ENCODE measurements at regions not wholly inside any gene's neighbourhood (a gene's known extent, or its start where the extent isn't known, plus 50 kb on each side); places are given as distances from the start of the nearest gene placed in this dataset.

DNA sequence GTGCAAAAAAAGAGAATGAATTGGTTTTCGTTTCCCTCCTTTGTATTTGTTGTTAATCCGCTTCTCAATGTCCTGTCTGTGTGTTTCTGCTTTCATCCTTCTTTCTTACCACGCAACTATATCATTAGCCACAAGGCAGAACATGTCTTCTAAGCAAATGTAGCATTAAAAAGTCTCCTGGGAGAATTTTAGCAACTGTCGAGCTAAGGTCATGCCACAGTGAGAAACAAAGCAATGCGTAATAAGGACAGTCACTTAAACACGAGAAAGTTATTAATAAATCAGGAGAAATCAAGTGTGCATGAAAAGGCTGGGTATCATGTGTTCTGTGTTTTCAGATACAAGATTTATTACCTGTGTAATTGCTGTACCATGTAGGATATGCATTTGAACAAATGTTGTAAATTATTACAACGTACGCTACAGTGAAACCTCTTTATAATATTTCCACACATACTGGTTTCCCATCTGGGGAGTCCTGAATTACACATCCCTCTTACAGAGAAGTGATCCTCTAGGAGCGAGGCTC lies 890.8 kb downstream of the TRIML1 start:
- TF ChIP-seq, protein P1, sequence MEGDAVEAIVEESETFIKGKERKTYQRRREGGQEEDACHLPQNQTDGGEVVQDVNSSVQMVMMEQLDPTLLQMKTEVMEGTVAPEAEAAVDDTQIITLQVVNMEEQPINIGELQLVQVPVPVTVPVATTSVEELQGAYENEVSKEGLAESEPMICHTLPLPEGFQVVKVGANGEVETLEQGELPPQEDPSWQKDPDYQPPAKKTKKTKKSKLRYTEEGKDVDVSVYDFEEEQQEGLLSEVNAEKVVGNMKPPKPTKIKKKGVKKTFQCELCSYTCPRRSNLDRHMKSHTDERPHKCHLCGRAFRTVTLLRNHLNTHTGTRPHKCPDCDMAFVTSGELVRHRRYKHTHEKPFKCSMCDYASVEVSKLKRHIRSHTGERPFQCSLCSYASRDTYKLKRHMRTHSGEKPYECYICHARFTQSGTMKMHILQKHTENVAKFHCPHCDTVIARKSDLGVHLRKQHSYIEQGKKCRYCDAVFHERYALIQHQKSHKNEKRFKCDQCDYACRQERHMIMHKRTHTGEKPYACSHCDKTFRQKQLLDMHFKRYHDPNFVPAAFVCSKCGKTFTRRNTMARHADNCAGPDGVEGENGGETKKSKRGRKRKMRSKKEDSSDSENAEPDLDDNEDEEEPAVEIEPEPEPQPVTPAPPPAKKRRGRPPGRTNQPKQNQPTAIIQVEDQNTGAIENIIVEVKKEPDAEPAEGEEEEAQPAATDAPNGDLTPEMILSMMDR (IDR thresholded peaks at IDR 0.05; ENCODE audit: unreplicated experiment), result no peak
- H3K27ac Mint-ChIP-seq, result no peak overlapping the region
- no peak for DNase-seq (ENCODE audit: low spot score in 2 of 2, unreplicated experiment in 2 of 2)
- no peaks in the 10 kb centered on the region for H3K9me3 Mint-ChIP-seq
- H3K4me3 Mint-ChIP-seq, result no peak overlapping the region
- H3K4me1 Mint-ChIP-seq, result no peaks in the 10 kb centered on the region
- H3K36me3 Mint-ChIP-seq, result no peaks in the 10 kb centered on the region
- no peaks in the 10 kb centered on the region for H3K27me3 Mint-ChIP-seq (ENCODE audit: low read depth)

DNA sequence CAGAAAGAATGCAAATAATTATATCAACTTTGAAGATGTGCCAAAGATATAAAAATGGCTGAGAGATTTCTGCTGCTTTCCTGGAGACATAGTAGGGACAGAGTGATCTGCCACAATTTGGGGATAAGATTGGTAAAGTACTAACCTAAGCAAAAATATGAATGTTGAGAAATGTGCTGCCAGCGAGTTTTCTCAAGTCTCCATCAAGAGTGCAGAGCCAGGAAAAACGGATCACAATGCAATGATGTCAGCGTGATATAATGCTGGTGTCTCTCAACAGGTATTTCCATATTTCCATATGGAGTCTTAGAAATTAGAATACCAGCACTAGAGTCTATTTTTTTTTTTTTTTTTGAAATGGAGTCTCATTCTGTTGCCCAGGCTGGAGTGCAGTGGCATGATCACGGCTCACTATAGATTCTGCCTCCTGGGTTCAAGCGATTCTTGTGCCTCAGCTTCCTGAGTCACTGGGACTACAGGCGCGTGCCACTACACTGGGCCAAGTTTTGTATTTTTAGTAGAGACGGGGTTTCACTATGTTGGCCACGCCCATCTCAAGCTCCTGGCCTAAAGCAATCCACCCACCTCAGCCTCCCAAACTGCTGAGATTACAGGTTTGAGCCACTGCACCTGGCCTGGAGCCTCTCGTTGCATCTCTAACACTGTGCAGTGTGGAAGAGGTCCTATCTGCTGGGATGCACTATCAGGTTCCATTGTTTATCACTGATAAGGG lies 893.5 kb downstream of the TRIML1 start:
- H3K36me3 Mint-ChIP-seq, result no peaks in the 10 kb centered on the region
- peaks cover 5% of the 10 kb centered on the region for H3K9me3 Mint-ChIP-seq
- TF ChIP-seq, protein P1 (IDR thresholded peaks at IDR 0.05; ENCODE audit: unreplicated experiment), result no peak
- no peaks in the 10 kb centered on the region for H3K4me1 Mint-ChIP-seq
- no peak for DNase-seq (ENCODE audit: low spot score in 2 of 2, unreplicated experiment in 2 of 2)
- H3K4me3 Mint-ChIP-seq, result no peak overlapping the region
- no peaks in the 10 kb centered on the region for H3K27me3 Mint-ChIP-seq (ENCODE audit: low read depth)
- no peak overlapping the region for H3K27ac Mint-ChIP-seq

DNA sequence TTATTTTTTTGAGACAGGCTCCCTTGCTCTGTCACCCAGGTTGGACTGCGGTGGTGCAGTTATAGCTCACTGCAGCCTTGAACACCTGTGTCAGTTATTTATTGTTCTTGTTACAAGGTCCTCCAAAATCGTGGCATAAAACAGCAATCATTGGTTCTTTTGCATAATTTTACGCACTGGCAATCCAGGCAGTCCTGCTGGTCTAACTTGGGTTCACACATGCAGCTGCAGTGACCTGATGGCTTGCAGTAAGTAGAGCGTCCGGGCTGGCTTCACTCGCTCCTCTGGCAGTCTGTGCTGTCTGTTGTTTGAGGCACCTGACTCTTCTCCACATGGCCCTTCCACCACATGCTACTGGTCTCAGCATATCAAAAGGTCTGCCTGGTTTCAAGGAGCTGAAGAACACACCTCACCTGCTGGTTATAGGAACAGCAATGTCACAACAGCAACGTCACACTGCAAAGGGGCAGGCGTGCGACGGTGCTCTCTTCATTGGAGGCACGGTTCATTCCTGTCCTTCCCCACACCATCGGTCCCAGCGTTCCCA lies 894.6 kb downstream of the TRIML1 start:
- Mint-ChIP-seq H3K4me3 (no peak overlapping the region), H3K27me3 (ENCODE audit: low read depth) (no peaks in the 10 kb centered on the region), H3K36me3 (no peaks in the 10 kb centered on the region), H3K9me3 (peaks cover 5% of the 10 kb centered on the region), H3K27ac (no peak overlapping the region), H3K4me1 (no peaks in the 10 kb centered on the region)
- TF ChIP-seq, protein P1 (IDR thresholded peaks at IDR 0.05; ENCODE audit: unreplicated experiment), result no peak
- DNase-seq (ENCODE audit: low spot score in 2 of 2, unreplicated experiment in 2 of 2), result no peak

DNA sequence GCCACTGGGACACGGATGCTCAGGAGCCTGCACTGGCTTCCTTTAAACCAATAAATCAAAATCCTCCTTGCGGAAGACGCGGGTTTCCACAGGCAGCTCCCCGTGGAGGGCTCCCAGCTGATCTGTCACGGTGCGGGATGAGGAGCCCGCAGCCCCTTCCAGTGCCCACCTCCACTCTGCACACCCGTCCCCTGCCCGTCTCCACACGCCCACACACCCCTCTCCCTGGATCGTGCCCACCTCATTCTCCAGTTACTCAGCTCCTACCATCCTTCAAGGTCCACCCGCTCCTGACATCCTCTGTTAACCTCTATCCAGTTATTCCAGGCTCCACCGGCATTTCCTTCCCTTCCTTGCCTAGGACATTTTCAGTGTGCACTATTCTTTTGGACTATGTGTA lies 895.9 kb downstream of the TRIML1 start:
- Mint-ChIP-seq H3K27me3 (ENCODE audit: low read depth) (no peaks in the 10 kb centered on the region), H3K36me3 (no peaks in the 10 kb centered on the region), H3K27ac (no peak overlapping the region), H3K9me3 (peaks cover 5% of the 10 kb centered on the region), H3K4me3 (no peak overlapping the region), H3K4me1 (no peaks in the 10 kb centered on the region)
- no peak for DNase-seq (ENCODE audit: low spot score in 2 of 2, unreplicated experiment in 2 of 2)
- TF ChIP-seq, protein P1 (IDR thresholded peaks at IDR 0.05; ENCODE audit: unreplicated experiment), result no peak

DNA sequence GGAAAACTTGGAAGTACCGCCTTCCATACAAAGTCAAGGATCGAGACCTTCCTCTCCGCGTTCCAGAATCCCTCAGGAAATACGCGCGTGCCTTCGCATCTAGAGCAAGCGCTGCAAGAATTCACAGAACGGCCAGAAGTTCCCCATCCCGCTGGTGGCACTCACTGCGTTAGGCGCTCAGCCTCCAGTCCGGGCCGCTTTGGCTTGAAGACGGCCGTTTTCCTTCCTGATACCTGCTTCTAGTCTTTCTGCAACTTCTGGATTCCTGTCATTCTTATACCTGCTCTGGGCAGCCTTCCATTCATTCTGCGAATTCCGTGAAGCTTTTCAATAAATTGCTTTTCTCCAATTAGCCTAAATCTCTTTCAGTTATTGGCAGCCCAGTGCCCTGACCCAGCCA lies 896.4 kb downstream of the TRIML1 start:
- Mint-ChIP-seq H3K27me3 (ENCODE audit: low read depth) (no peaks in the 10 kb centered on the region), H3K27ac (no peak overlapping the region), H3K36me3 (no peaks in the 10 kb centered on the region), H3K4me1 (no peaks in the 10 kb centered on the region), H3K4me3 (no peak overlapping the region), H3K9me3 (peaks cover 5% of the 10 kb centered on the region)
- DNase-seq (ENCODE audit: low spot score in 2 of 2, unreplicated experiment in 2 of 2), result no peak
- TF ChIP-seq, protein P1 (IDR thresholded peaks at IDR 0.05; ENCODE audit: unreplicated experiment), result no peak
